WTC11 (cell line): ENCODE measurements at regions not wholly inside any gene's neighbourhood (a gene's known extent, or its start where the extent isn't known, plus 50 kb on each side); places are given as distances from the start of the nearest gene placed in this dataset.
"Not testable (repeated sequence)": the region's sequence is repeated elsewhere in the genome, so short reads cannot be mapped to it uniquely, and the experiment has no call there.

Source experiments
- ATAC-seq: fragments of 200-7000 bp; cut with Tn5 transposase; 2 replicates; pipeline ENCODE4 v1.10.0; 2021; ENCODE audit warnings: mild to moderate bottlenecking, moderate library complexity
- CTCF ChIA-PET: fragments of 300-600 bp; sonication (Branson Sonifier 250); formaldehyde crosslinking; loops from one replicate; lab custom pipeline; 2021; ENCODE audit warnings: antibody characterized with exemption; lab: Charles Lee
- POLR2A ChIA-PET: fragments of 350-600 bp; sonication (Branson Sonifier 250); formaldehyde crosslinking; loops from one replicate; lab custom pipeline; 2021; ENCODE audit warnings: antibody characterized with exemption; lab: Charles Lee
- DNase-seq: peaks from one replicate; pipeline ENCODE4 v3.0.0; 2021; ENCODE audit warnings: low spot score
- H3K27ac Mint-ChIP-seq: 2 replicates; pipeline ENCODE4 v1.8.0; 2021; ENCODE audit warnings: mixed read lengths
- H3K27me3 Mint-ChIP-seq: 2 replicates; pipeline ENCODE4 v1.8.0; 2021; ENCODE audit warnings: low read depth, mild to moderate bottlenecking, moderate library complexity, mixed read lengths
- H3K36me3 Mint-ChIP-seq: 2 replicates; pipeline ENCODE4 v1.8.0; 2021; ENCODE audit warnings: mixed read lengths
- H3K4me1 Mint-ChIP-seq: 2 replicates; pipeline ENCODE4 v1.8.0; 2022; ENCODE audit warnings: mixed read lengths
- H3K4me3 Mint-ChIP-seq: 2 replicates; pipeline ENCODE4 v1.8.0; 2021; ENCODE audit warnings: mild to moderate bottlenecking, moderate library complexity, mixed read lengths
- H3K9me3 Mint-ChIP-seq: 2 replicates; pipeline ENCODE4 v1.8.0; 2021; ENCODE audit warnings: mixed read lengths
- ARID4B ChIP-seq: sonication (generic); formaldehyde crosslinking; IDR thresholded peaks from 2 replicates; pipeline ENCODE4 v1.8.0; 2023; ENCODE audit warnings: missing genetic modification reagents, mild to moderate bottlenecking, borderline replicate concordance
- CREB1 ChIP-seq: sonication (generic); formaldehyde crosslinking; IDR thresholded peaks from 2 replicates; pipeline ENCODE4 v1.8.0; 2023; ENCODE audit warnings: mild to moderate bottlenecking, missing genetic modification reagents
- CREM ChIP-seq: sonication (generic); formaldehyde crosslinking; IDR thresholded peaks from 2 replicates; pipeline ENCODE4 v1.8.1; 2022; ENCODE audit warnings: mild to moderate bottlenecking, missing genetic modification reagents, moderate library complexity
- E2F1 ChIP-seq: sonication (generic); formaldehyde crosslinking; IDR thresholded peaks from 2 replicates; pipeline ENCODE4 v1.8.0; 2022; ENCODE audit warnings: mild to moderate bottlenecking, missing genetic modification reagents
- ESRRA ChIP-seq: sonication (generic); formaldehyde crosslinking; IDR thresholded peaks from 2 replicates; pipeline ENCODE4 v1.8.1; 2022; ENCODE audit warnings: mild to moderate bottlenecking, missing genetic modification reagents, borderline replicate concordance
- FOXJ3 ChIP-seq: sonication (generic); formaldehyde crosslinking; IDR thresholded peaks from 2 replicates; pipeline ENCODE4 v1.9.0; 2021; ENCODE audit warnings: missing genetic modification reagents, mild to moderate bottlenecking, borderline replicate concordance
- OVOL2 ChIP-seq: fragments of 250-450 bp; sonication (Bioruptor Pico); IDR thresholded peaks from 2 replicates; pipeline ENCODE4 v1.9.0; 2021; ENCODE audit warnings: mild to moderate bottlenecking, borderline replicate concordance
- SMAD3 ChIP-seq: sonication (generic); formaldehyde crosslinking; IDR thresholded peaks from 2 replicates; pipeline ENCODE4 v1.8.0; 2022; ENCODE audit warnings: missing genetic modification reagents, mild to moderate bottlenecking, borderline replicate concordance
- TEAD1 ChIP-seq: sonication (generic); formaldehyde crosslinking; IDR thresholded peaks from 2 replicates; pipeline ENCODE4 v1.8.0; 2022; ENCODE audit warnings: mild to moderate bottlenecking, missing genetic modification reagents
- TEAD4 ChIP-seq: sonication (generic); formaldehyde crosslinking; IDR thresholded peaks from 2 replicates; pipeline ENCODE4 v1.8.0; 2022; ENCODE audit warnings: mild to moderate bottlenecking, missing genetic modification reagents
- TP53 ChIP-seq: sonication (generic); formaldehyde crosslinking; IDR thresholded peaks from 2 replicates; pipeline ENCODE4 v1.8.1; 2023; ENCODE audit warnings: mild to moderate bottlenecking, missing genetic modification reagents
- ZMAT4 ChIP-seq: fragments of 250-450 bp; sonication (Bioruptor Pico); IDR thresholded peaks from 2 replicates; pipeline ENCODE4 v1.9.0; 2021; ENCODE audit warnings: mild to moderate bottlenecking
- ZNF396 ChIP-seq: fragments of 250-450 bp; sonication (Bioruptor Pico); IDR thresholded peaks from 2 replicates; pipeline ENCODE4 v1.8.0; 2021; ENCODE audit warnings: mild to moderate bottlenecking, moderate library complexity, borderline replicate concordance
- ZNF425 ChIP-seq: fragments of 250-450 bp; sonication (Bioruptor Pico); conservative IDR thresholded peaks from 2 replicates; pipeline ENCODE4 v1.9.0; 2021; ENCODE audit warnings: mild to moderate bottlenecking
- ZNF671 ChIP-seq: fragments of 250-450 bp; sonication (Bioruptor Pico); IDR thresholded peaks from 2 replicates; pipeline ENCODE4 v1.8.0; 2021; ENCODE audit warnings: mild to moderate bottlenecking
- TF ChIP-seq, protein P1 (sequence below): sonication (generic); formaldehyde crosslinking; IDR thresholded peaks from 2 replicates; pipeline ENCODE4 v1.8.1; 2023; ENCODE audit warnings: mild to moderate bottlenecking, missing genetic modification reagents, borderline replicate concordance
- TF ChIP-seq, protein P2 (sequence below): sonication (generic); formaldehyde crosslinking; IDR thresholded peaks from 2 replicates; pipeline ENCODE4 v1.8.0; 2022; ENCODE audit warnings: mild to moderate bottlenecking, missing genetic modification reagents
- TF ChIP-seq, protein P3 (sequence below): sonication (generic); formaldehyde crosslinking; IDR thresholded peaks from 2 replicates; pipeline ENCODE4 v1.8.1; 2022; ENCODE audit warnings: low read depth, missing genetic modification reagents, borderline replicate concordance

DNA sequence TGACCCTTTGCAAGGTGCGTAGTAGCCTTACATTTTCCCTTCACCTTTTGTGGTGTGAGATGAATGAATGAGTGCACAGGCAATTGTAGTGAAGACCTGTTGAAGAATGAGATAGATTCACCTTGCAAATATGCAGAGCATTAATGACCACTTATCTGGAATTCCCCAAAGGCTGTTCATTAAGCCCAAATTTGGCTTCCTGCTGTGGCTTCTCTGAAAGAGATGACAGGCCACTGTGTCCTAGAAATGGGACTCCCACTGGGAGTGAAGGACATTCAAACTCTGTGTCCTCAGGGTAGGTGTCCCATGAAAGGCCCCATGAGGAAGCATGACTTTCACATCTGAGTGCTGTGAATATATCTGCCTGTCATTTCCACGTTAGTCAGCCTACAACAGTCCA, 1821.8 kb upstream of the PIK3C3 start (continued):
- no peak for TF ChIP-seq ZNF671 (CRISPR knock-in tag)
- TF ChIP-seq, protein P1, sequence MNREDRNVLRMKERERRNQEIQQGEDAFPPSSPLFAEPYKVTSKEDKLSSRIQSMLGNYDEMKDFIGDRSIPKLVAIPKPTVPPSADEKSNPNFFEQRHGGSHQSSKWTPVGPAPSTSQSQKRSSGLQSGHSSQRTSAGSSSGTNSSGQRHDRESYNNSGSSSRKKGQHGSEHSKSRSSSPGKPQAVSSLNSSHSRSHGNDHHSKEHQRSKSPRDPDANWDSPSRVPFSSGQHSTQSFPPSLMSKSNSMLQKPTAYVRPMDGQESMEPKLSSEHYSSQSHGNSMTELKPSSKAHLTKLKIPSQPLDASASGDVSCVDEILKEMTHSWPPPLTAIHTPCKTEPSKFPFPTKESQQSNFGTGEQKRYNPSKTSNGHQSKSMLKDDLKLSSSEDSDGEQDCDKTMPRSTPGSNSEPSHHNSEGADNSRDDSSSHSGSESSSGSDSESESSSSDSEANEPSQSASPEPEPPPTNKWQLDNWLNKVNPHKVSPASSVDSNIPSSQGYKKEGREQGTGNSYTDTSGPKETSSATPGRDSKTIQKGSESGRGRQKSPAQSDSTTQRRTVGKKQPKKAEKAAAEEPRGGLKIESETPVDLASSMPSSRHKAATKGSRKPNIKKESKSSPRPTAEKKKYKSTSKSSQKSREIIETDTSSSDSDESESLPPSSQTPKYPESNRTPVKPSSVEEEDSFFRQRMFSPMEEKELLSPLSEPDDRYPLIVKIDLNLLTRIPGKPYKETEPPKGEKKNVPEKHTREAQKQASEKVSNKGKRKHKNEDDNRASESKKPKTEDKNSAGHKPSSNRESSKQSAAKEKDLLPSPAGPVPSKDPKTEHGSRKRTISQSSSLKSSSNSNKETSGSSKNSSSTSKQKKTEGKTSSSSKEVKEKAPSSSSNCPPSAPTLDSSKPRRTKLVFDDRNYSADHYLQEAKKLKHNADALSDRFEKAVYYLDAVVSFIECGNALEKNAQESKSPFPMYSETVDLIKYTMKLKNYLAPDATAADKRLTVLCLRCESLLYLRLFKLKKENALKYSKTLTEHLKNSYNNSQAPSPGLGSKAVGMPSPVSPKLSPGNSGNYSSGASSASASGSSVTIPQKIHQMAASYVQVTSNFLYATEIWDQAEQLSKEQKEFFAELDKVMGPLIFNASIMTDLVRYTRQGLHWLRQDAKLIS, result no peak
- TF ChIP-seq CREM (CRISPR knock-in tag), result no peak
- no peak for TF ChIP-seq FOXJ3
- TF ChIP-seq OVOL2, result no peak
- TF ChIP-seq, protein P2, sequence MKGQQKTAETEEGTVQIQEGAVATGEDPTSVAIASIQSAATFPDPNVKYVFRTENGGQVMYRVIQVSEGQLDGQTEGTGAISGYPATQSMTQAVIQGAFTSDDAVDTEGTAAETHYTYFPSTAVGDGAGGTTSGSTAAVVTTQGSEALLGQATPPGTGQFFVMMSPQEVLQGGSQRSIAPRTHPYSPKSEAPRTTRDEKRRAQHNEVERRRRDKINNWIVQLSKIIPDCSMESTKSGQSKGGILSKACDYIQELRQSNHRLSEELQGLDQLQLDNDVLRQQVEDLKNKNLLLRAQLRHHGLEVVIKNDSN (CRISPR knock-in tag), result no peak
- TF ChIP-seq CREB1, result no peak
- TF ChIP-seq, protein P3, sequence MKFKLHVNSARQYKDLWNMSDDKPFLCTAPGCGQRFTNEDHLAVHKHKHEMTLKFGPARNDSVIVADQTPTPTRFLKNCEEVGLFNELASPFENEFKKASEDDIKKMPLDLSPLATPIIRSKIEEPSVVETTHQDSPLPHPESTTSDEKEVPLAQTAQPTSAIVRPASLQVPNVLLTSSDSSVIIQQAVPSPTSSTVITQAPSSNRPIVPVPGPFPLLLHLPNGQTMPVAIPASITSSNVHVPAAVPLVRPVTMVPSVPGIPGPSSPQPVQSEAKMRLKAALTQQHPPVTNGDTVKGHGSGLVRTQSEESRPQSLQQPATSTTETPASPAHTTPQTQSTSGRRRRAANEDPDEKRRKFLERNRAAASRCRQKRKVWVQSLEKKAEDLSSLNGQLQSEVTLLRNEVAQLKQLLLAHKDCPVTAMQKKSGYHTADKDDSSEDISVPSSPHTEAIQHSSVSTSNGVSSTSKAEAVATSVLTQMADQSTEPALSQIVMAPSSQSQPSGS (CRISPR knock-in tag), result no peak
- TF ChIP-seq E2F1 (CRISPR knock-in tag), result no peak
- no peak for TF ChIP-seq SMAD3 (CRISPR knock-in tag)
- no peak for TF ChIP-seq ESRRA (CRISPR knock-in tag)

GRCh38 chr18:40132438-40132837, 1822.6 kb upstream of the PIK3C3 start:
- CTCF ChIA-PET, H3K4me1 Mint-ChIP-seq, H3K27me3 Mint-ChIP-seq, ATAC-seq, POLR2A ChIA-PET, H3K27ac Mint-ChIP-seq, H3K4me3 Mint-ChIP-seq, DNase-seq: not testable (repeated sequence)
- peaks cover 56% of the 10 kb centered on the region for H3K9me3 Mint-ChIP-seq
- peaks cover 46% of the 10 kb centered on the region for H3K36me3 Mint-ChIP-seq

GRCh38 chr18:40124107-40124506, 1830.9 kb upstream of the PIK3C3 start:
- H3K27me3 Mint-ChIP-seq, result no peaks in the 10 kb centered on the region
- H3K9me3 Mint-ChIP-seq, result peaks cover 22% of the 10 kb centered on the region
- CTCF ChIA-PET, result no interaction called here
- no peak overlapping the region for H3K27ac Mint-ChIP-seq
- no peaks in the 10 kb centered on the region for H3K4me1 Mint-ChIP-seq
- DNase-seq (no peak), ATAC-seq (no peak)
- no peak overlapping the region for H3K4me3 Mint-ChIP-seq
- peaks cover 18% of the 10 kb centered on the region for H3K36me3 Mint-ChIP-seq
- POLR2A ChIA-PET, result no interaction called here
- TF ChIP-seq OVOL2, result no peak
- TF ChIP-seq ZMAT4 (CRISPR knock-in tag), result no peak
- no peak for TF ChIP-seq TEAD1 (CRISPR knock-in tag)
- no peak for TF ChIP-seq TEAD4 (CRISPR knock-in tag)
- TF ChIP-seq ZNF425 (CRISPR knock-in tag), result no peak
- no peak for TF ChIP-seq ARID4B
- no peak for TF ChIP-seq TP53 (CRISPR knock-in tag)
- no peak for TF ChIP-seq ZNF396 (CRISPR knock-in tag)
